Activated CD8-positive, alpha-beta memory T cell treated with anti-CD3 and anti-CD28 coated beads, Interleukin-2, amount 50 U/mL, for 24 hours (primary cell): ENCODE measurements at regions not wholly inside any gene's neighbourhood (a gene's known extent, or its start where the extent isn't known, plus 50 kb on each side); places are given as distances from the start of the nearest gene placed in this dataset.

Experiments used
- DNase-seq: peaks from one replicate; pipeline ENCODE4 v3.0.0-alpha.2; 2020; ENCODE audit errors: extremely low read depth

DNA sequence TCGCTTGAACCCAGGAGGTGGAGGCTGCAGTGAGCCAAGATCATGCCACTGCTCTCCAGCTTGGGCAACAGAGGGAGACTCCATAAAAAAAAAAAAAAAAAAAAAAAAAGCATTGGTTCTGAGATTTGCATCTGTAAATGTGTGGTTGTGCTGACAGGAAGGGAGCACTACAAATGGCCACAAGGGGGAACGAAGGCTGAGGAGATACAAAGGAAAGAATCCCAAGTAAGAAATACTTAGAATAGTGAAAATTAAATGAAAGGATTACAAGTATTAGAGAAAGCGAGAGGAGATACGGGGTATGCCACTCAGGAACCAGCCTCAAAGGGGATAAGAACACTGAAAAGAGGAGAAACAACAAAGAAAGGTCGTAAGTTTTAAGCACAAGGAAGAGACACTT lies 284.9 kb downstream of the KLF12 start:
- no peak for DNase-seq

- no peak for DNase-seq
Observed at GRCh38 chr13:73844986-73845385, 289.2 kb downstream of the KLF12 start.

- no peak for DNase-seq
Observed at GRCh38 chr13:73842626-73843025, 291.6 kb downstream of the KLF12 start.

GRCh38 chr13:73842184-73842583 lies 292.0 kb downstream of the KLF12 start:
- no peak for DNase-seq

GRCh38 chr13:73837147-73837546 lies 297.1 kb downstream of the KLF12 start:
- no peak for DNase-seq

DNA sequence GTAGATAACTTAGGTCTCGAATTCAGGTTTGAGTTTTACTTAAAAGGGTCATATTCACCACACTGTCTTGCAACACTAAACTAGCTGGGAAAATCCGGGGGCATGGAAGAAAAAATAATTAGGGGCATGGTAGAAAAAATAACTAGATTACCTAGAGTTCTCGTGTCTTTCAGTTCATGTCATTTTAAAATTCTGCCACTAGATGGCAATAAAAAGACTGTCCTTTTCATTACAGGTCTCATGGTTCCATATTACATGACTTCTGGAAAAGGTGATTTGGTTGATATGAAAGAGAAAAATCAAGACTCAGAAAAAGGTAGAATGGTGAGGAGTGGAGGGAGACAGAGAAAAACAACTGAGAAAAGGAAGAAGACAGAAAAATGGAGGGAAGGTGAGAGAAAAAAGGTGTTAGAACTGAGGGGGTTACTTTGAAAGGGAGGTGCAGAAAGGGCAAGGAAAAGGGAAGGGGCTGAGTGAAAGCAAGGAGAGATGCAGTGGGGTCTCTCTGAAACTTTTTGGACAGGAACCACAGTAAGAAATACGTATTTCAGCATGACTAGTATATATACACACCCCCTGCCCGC lies 299.0 kb downstream of the KLF12 start:
- no peak for DNase-seq

DNA sequence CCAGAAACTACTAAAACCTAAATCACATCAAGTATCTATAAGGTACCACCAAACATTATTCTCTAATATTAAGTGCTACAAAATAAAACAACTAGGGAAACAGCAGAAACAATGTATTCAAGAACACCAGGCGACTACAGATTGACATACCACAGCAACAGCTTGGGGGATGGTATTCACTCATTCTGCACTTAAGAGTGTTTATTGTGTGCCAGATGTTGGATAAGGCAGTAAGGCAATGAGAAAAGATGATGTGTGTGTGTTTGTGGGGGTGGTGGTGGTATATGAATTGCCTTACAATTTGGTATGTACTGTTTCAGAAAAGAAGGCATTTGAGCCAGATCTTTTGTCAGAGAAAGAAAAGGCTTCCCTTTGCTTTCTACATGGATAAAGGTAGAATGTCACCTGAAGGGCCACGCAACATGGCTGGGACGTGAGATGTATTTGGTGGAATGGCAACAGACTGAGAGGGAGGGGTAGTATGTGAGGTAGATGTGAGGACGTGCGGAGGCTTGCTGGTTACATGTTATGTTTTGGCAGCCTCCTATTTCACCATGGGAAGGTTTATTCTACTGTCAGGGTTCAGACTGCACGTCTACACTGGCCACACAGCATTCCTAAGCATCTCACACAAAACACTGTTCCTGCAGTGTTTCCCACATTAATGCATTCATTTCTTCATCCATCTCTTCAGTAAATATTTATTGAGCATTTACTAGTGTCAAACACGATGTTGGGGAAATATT lies 300.7 kb downstream of the KLF12 start:
- DNase-seq, result no peak

- no peak for DNase-seq
Observed at GRCh38 chr13:73832825-73833224, 301.4 kb downstream of the KLF12 start.

DNA sequence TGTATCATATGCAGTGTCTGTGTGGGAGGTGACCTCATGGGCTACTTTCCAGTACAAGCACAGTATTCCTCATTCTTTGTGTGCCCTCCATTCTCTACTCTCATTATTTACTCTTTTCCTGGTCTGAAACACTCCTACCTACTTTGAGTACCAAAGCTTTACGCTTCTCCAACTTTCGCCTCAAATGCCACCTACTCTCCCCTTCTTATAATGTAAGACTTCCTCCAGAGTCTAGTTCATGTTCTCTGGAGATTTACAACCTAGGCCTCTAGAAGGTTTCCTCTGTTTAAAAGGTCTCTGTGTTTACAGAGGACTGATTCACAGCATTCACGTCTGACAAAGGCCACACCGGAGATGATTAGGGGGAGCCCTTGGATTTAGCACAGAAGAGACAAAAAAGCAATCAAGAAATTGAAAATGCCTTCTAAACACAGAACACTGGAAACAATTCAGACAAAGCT lies 302.0 kb downstream of the KLF12 start:
- DNase-seq, result no peak

DNA sequence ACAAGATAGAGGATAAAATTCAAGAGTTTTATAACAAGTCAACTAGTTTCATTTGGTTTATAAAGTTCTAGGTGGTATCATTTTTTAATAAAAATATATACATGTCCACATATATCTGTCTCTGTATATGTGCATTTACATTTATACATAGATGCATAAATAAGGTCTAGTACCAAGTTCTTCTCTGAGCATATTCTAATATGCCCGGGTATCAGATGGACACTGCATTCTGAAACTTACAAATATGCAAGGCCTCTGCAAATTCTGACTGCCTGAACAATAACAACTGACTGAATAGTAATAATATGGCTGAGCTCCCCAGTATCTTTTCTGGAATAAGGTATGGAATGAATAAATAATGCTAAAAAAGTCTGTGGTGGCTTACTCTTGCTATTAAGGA lies 304.8 kb downstream of the KLF12 start:
- DNase-seq, result no peak

DNA sequence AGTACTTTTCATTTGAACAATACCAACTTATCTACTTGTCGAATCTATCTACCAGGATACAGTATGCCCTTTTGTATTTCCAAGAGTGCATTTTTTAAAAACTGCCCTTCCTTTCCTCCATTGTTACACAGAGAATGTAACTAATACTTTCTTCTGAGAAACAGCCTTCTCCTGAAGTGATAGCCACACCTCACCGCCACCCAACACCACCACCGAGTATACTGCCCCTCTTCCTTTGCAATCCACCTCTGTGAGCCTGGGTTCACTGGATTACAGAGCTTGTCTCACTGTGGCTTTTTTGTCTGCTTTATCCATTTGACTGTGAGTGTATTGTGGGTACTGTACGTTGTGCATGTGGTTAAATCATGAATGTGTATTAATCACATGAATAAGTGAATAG lies 305.4 kb downstream of the KLF12 start:
- no peak for DNase-seq

- no peak for DNase-seq
Observed at GRCh38 chr13:73827434-73827833, 306.8 kb downstream of the KLF12 start.

GRCh38 chr13:73825143-73825542 lies 309.1 kb downstream of the KLF12 start:
- DNase-seq, result no peak

GRCh38 chr13:73822668-73823592 lies 311.3 kb downstream of the KLF12 start:
- no peak for DNase-seq

- DNase-seq, result no peak
Observed at GRCh38 chr13:73820688-73821087, 313.5 kb downstream of the KLF12 start.

DNA sequence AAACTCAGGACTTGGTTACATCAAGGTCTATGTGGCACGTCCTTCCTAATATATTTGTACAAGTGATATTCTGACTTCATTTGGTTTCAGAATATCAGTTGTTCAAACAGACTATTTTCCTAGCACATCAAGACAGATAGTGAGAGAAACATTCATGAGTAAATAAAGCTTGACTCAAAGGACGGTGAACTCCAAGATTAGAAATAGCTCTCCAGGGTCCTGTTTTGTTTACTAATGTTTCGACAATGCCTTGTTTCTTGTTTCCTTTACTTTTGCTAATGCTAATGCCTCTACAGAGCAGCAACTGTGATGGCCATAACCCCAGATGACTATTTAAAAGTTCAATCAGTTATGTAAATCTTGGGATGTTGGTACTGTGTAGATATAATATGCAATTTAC lies 313.9 kb downstream of the KLF12 start:
- no peak for DNase-seq

DNA sequence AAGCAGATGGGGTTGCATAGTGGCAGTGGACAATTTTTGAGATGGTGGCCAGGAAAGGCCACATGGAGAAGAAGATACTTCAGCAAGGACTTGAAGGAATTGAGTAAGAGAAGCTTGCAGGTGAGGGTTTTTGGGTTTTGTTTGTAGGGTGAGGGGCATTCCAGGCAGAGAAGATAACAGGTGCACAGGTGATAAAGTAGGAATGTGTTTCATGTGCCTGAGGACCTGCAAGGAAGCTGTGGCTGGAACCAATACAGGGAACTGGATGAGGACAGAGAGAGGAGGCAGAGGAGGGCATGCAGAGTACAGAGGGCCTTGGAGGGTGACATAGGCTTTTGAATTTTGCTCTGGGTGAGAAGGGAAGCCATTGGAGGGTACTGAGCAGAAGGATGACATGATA lies 314.5 kb downstream of the KLF12 start:
- no peak for DNase-seq

DNA sequence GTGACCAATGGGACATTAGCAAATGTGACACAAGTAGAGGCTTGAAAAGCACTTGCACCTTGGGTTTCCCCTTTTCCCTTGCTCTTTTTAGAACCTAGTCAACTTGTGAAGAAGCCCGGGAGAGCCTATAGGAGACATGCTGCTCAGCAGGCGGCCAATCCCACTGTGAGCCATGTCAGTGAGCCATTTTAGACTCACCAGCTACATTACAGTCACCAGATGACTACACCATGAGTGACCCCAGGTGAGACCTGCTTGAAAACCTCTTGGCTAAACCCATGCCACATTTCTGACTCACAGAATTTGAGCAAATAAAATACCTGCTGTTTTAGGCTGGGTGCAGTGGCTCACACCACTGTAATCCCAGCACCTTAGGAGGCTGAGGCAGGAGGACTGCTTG lies 317.5 kb downstream of the KLF12 start:
- no peak for DNase-seq

DNA sequence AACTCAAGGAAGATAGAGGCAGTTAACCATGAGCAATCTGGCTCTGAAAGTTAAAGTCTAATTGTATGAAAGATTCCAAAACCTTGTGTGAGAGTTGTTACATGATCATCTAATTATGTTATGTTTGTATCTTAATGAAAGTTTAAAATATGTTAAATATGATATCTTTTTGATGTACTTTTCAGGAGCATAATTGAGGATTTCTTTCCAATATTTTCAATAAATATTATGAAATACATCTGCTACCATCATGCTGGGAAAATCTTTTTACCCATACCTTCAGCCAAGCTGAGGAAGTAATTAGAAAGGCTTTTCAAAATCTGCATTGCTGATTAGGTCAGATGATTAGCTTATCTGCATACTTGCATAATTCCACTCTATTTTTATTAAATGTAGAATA lies 318.4 kb downstream of the KLF12 start:
- DNase-seq, result no peak

DNA sequence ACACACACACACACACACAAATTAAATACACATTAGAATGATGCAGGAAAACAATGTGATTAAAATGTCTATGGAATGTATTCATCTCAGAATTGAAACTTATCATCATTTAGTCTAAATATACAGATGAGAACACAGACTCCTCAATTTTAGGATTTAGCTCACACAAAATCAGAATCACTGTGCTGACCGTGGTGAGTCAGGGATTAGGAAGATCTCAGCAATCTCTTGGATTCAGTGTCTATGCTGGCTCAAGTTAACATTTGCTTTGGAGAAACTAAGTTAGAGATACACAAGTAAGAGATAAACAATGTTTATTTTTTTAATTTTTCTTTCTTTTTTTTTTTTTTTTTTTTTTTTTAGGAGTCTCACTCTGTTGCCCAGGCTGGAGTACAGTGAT lies 323.6 kb downstream of the KLF12 start:
- DNase-seq, result no peak

DNA sequence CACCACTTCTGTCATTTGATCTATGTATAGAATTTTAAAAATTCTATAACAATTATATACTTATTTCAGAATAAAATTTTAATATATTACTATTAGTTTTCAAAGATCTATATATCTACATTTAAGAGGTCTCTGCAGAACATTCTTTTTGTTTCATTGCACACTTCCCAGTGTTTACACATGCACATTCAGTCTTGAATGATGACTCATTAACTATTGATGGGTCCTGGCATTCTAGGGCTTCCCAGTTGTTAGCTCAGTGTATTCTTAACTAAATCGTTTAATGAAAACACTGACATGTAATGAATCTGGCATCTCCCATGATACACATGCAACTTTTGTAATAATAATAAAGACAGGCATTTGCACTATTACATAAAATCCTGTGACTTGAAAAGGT lies 324.6 kb downstream of the KLF12 start:
- DNase-seq, result no peak

DNA sequence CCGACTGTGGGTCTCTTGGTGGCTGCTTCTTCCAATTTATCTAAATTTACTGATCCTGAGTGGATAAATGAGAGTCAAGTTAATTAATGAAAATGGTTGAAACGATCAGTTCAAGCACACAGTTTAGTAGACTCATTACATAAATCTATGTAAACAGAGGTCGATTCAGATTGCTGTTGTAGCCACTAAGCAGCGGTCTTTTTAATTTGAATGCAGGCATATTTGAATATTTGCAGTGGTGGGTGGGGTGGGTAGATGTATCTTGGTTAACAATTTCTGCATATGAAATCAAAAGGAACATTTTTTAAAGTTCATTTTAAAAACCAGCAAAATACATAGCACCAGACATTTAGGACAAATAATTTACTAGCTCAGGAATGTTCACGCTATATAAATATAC lies 325.9 kb downstream of the KLF12 start:
- DNase-seq, result no peak
